Adrenal gland (tissue), 5 donors: ENCODE measurements at regions not wholly inside any gene's neighbourhood (a gene's known extent, or its start where the extent isn't known, plus 50 kb on each side); places are given as distances from the start of the nearest gene placed in this dataset.
"Not testable (repeated sequence)": the region's sequence is repeated elsewhere in the genome, so short reads cannot be mapped to it uniquely, and the experiment has no call there.

Experiments
- CTCF ChIP-seq, 6 experiments: fragments of 450-650 bp in 4 of 6; fragments of 200-600 bp in 2 of 6; sonication (generic) in 1 of 6; IDR thresholded peaks; 1 replicate in 5 of 6; 2 replicates in 1 of 6; pipeline versions ENCODE4 v1.5.1 to v1.8.0; 2016 to 2021; ENCODE audit warnings: antibody characterized with exemption in 6 of 6, mild to moderate bottlenecking in 2 of 6, moderate library complexity in 1 of 6
- POLR2A ChIP-seq, 2 donors: fragments of 450-650 bp; IDR thresholded peaks; one replicate each; pipeline ENCODE4 v1.6.1; 2017; ENCODE audit warnings: antibody characterized with exemption in 2 of 2, mild to moderate bottlenecking in 2 of 2, moderate library complexity in 1 of 2
- donor health status: DM: no; HTN: no; CAD: no.

- not testable (repeated sequence) for TF ChIP-seq CTCF, POLR2A (IDR thresholded peaks at IDR 0.05)
These were observed 55.3 kb downstream of the BBS10 start for GRCh38 chr12:76292891-76293290.
